GM19239 (cell line): ENCODE measurements at regions not wholly inside any gene's neighbourhood (a gene's known extent, or its start where the extent isn't known, plus 50 kb on each side); places are given as distances from the start of the nearest gene placed in this dataset.

Source experiments
- DNase-seq: peaks from one replicate; pipeline ENCODE4 v3.0.0; 2011; ENCODE audit warnings: low spot score; ENCODE audit not compliant: insufficient read length
- FAIRE-seq: peaks from 2 replicates; lab custom pipeline; 2011; peaks lifted over from hg19 to GRCh38; lab: Jason Lieb, UNC

DNA sequence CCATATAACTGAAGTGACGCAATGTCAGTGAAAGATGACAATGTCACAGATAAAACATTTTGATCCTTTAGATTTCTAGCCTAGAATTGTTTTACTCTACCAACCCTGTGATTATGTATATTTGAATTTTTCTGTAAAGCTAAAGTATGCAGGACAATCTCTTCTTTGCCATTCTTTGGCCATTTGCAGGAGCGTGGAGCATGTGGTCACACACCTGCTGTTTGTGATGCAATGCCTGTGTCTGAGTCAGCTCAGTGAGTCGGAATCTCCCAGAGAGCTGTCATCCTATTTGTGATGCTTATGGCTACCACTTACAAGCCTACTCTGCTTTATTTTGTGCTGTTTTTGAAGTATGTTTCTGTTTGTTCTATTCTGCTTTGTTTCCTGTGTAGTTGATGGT lies 214.5 kb downstream of the NAF1 start:
- no peak for FAIRE-seq
- DNase-seq = no peak

GRCh38 chr4:162945713-162946112 lies 221.0 kb downstream of the NAF1 start:
- FAIRE-seq (no peak), DNase-seq (no peak)

- FAIRE-seq = no peak
- no peak for DNase-seq
These were observed 223.4 kb downstream of the NAF1 start for GRCh38 chr4:162943263-162943662.

DNA sequence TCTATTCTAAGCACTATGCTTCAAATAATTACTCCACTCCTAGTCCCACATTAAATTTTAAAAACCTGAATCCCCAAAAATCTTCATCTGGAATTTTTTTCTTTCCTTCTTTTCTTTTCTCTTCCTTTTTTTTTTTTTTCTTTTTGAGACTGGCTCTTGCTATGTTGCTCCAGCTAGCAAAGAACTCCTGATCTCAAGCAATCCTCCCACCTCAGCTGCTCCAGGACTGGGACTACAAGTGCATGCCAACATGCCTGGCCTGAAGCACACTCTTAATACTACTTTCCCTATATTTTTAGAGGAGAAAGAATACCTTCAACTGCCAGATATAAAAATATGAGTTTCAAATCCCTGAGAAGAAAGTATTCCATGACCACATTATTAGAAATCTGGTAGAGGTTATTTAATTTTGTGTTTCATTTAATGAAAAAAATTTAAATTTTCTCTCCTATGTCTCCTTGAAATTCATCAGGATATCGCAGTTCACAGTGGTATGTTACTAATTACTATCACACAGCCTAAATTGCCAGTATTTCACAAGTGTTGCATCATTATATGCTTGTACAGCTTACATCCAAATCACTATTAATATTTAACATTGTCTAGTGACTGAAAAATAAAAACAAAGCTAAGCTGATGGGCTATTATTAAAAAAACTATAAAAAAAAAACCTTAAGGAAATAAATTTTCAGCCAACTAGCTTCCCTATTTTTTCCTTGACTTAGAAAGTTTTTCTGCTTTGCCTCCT lies 227.8 kb downstream of the NAF1 start:
- no peak for FAIRE-seq
- DNase-seq = no peak

GRCh38 chr4:162935214-162935613 lies 231.5 kb downstream of the NAF1 start:
- DNase-seq (no peak), FAIRE-seq (no peak)

GRCh38 chr4:162931286-162931685 lies 235.4 kb downstream of the NAF1 start:
- no peak for DNase-seq
- no peak for FAIRE-seq

GRCh38 chr4:162921178-162921785 lies 245.4 kb downstream of the NAF1 start:
- FAIRE-seq = no peak
- DNase-seq = no peak

DNA sequence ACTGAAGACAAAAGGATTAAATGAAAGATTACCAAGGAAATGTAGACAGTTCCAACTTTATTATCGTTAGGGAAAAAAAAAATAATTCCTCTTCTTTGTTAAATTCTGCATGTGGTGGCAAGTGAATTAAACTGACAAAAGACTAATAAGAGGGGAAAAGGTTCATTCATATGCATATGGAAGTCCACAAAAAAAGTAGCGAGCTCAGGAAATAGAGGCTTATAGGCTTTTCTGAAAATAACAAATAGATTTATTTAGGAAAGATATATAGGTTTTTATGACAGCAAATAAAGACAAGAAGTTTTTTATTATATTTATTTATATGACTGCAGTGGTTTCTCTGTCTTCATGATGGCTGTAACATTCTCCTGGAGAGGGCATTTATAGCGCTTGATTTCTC lies 246.0 kb downstream of the NAF1 start:
- DNase-seq (no peak), FAIRE-seq (no peak)

DNA sequence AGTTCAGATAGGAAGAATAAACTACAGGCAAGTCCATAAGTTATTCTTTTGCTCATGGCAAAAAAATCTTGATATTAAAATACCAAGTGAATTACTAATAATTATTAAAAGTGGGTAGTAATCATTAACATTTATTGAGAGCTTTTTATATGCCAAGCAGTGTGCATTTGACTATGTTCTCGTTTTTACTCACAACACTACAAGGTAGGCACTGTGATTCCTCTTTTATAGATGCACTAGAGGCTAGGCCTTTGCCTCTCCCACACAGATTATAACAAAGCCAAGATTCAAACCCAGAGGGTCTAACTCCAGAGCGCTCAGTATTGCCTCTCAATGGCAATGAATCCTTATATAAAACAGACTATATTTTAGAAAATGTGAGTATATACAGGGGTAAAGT lies 254.2 kb downstream of the NAF1 start:
- FAIRE-seq (no peak), DNase-seq (no peak)

GRCh38 chr4:162911349-162911748 lies 255.3 kb downstream of the NAF1 start:
- DNase-seq = no peak
- no peak for FAIRE-seq

- DNase-seq (no peak), FAIRE-seq (no peak)
These were observed 256.7 kb downstream of the NAF1 start for GRCh38 chr4:162909952-162910351.

DNA sequence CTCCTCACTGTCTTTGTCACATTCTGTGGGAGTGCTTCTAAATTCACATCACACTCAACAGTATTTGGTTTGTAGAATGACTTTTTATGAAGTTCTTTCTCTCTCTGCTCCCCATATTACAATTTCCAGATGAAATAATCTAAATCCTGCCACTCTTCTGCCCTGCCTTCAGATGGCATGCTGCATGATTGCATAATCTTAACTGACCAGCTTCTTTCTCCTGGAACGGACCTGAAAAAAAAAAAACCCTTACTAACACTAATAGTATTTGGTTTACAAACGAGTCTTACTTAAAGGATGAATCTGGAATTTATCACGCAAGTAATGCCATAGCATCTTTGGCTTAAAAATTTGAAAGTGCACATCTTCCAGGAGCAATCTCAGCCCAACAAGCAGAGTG lies 272.3 kb downstream of the NAF1 start:
- FAIRE-seq = no peak
- no peak for DNase-seq

GRCh38 chr4:162891788-162892707 lies 274.6 kb downstream of the NAF1 start:
- DNase-seq = peak; percentile 36
- peak; percentile 83 for FAIRE-seq

DNA sequence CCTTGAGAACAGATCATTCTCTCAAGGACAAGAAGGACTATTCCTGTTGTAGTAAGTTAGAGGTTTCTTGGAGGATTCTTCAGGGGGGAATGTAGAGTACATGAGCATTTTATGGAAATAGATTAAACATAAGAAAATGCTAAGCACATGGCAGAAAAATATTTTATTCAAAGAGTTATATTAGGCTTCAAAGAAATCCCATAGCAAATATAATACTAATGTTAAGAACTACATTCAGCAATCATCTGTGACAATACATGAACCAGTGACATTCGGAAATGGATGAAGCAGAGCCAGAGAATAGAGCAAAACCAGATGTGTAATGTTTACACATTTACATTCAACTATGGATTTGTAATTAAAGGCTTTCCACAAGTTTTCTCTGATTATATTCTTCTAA lies 288.6 kb downstream of the NAF1 start:
- no peak for DNase-seq
- FAIRE-seq = no peak

DNA sequence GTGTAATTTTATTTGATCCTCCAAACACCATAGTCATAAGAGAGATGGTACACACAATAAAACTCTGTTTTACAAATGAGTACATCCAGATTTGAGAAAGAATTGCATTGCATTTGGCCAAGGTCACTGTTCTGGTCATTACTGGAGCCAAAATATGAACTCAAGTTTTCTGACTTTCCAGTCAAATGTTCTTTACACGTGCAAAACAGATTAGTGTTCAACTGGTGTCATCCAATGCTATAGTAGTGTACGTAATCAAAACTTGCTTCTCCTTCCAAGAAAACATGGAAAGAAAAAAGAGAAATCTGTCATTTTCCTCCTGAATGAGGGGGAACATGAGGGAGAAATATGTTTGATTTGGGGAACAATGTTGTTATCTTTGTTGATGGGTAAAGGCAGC lies 291.9 kb downstream of the NAF1 start:
- FAIRE-seq (no peak), DNase-seq (no peak)

DNA sequence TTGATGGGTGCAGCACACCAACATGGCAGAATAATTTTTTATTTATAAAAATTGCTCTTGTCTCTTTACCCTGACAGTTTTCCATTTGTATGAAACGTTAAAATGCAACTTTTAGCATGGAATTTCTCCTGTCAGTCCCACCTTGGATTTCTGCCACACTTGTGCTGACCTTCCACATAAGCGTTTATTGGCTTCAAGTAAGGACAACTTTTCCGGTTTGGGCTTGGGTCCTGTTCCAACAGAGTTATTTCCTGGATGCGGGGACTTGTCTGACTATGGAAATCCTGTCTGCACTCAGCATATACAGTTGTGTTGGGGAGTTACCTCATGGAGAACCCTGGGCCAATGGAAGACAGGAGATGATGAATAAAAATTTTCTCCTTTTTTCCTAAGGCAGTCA lies 294.7 kb downstream of the NAF1 start:
- FAIRE-seq = no peak
- DNase-seq = no peak

- FAIRE-seq = no peak
These were observed 297.5 kb downstream of the NAF1 start for GRCh38 chr4:162869157-162869556.

DNA sequence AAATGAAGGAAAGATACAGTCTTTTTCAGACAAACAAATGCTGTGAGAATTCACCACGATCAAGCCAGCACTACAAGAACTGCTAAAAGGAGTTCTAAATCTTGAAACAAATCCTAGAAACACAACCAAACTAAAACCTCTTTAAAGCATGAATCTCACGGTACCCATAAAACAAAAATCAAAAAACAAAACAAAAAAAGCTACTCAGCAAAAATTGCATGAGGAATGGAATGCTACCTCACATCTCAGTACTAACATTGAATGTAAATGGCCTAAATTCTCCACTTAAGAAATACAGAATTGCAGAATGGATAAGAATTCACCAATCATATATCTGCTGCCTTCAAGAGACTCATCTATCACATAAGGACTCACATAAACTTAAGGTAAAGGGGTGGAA lies 300.1 kb downstream of the NAF1 start:
- no peak for FAIRE-seq
- DNase-seq = no peak

More at GRCh38 chr4:162869157-162869556, 297.5 kb downstream of the NAF1 start:
- no peak for DNase-seq

DNA sequence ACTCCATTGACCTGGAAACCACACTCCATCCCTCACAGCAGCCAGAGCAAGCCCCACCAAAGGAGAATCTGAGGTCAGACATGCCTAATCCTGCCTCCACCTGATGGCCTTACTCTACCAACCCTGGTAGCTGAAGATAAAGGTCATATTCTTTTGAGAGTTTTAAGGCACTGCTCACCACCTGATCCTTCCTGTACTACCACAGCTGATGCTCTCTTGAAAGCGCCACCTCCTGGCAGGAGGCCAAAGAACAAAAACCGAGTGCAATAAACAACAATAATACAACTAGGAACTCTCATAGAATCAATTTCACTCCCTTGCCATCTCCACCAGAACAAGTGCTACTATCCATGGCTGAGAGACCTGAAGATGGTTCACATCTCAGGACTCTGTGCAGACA lies 301.6 kb downstream of the NAF1 start:
- DNase-seq (no peak), FAIRE-seq (peak; percentile 51)

GRCh38 chr4:162853788-162854187 lies 312.9 kb downstream of the NAF1 start:
- FAIRE-seq (peak; percentile 68), DNase-seq (no peak)

DNA sequence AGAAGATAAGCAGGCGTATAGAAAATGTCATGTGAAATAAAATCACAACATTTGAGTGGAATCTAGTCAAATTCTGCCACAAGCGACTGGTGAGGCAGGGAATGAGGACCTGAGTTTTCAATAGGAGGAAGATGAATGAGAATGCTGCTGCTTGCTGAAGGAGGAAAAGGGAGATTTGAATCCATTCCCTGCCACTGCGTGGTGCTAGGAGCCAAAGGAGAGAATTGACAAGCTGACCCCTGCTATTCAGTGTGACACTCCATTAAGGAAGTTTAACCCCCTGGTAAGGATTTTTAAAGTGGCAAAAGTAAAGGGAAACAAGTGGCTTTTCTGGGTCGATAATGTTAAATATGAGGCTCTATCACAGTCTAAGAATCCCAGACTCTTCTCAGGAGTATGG lies 314.0 kb downstream of the NAF1 start:
- no peak for FAIRE-seq
- no peak for DNase-seq
